ENCODE measurements at regions not wholly inside any gene's neighbourhood (a gene's known extent, or its start where the extent isn't known, plus 50 kb on each side); places are given as distances from the start of the nearest gene placed in this dataset.

- no peak for TF ChIP-seq MAX (IDR thresholded peaks at IDR 0.05)
- TF ChIP-seq USF1 (IDR thresholded peaks at IDR 0.05), result no peak
- no peak for TF ChIP-seq EGR1 (IDR thresholded peaks at IDR 0.05)
- TF ChIP-seq TCF12 (IDR thresholded peaks at IDR 0.05; ENCODE audit: low read depth), result no peak
- no peak for TF ChIP-seq CEBPB (IDR thresholded peaks at IDR 0.05)
- TF ChIP-seq FOXM1 (IDR thresholded peaks at IDR 0.05; ENCODE audit: borderline replicate concordance, low read depth), result no peak
- TF ChIP-seq TEAD4 (IDR thresholded peaks at IDR 0.05), result no peak
- no peak for TF ChIP-seq NFIC (IDR thresholded peaks at IDR 0.05)
- no peak for TF ChIP-seq ZBTB7A (IDR thresholded peaks at IDR 0.05; ENCODE audit: low read depth)
- TF ChIP-seq RAD21 (IDR thresholded peaks at IDR 0.05; ENCODE audit: low read depth), result no peak
- TF ChIP-seq REST (IDR thresholded peaks at IDR 0.05; ENCODE audit: low read depth), result no peak
- no peak for TF ChIP-seq EP300 (IDR thresholded peaks at IDR 0.05; ENCODE audit: borderline replicate concordance)
- TF ChIP-seq YY1 (IDR thresholded peaks at IDR 0.05; ENCODE audit: low read depth), result no peak
- no peak for TF ChIP-seq CREB1 (IDR thresholded peaks at IDR 0.05; ENCODE audit: low read depth)
- TF ChIP-seq TAF1 (IDR thresholded peaks at IDR 0.05; ENCODE audit: low read depth), result no peak
These were observed 244.5 kb downstream of the EFNB2 start for GRCh38 chr13:106291006-106291405.

- TF ChIP-seq EP300 (IDR thresholded peaks at IDR 0.05; ENCODE audit: borderline replicate concordance), result no peak
- TF ChIP-seq RAD21 (IDR thresholded peaks at IDR 0.05; ENCODE audit: low read depth), result no peak
- TF ChIP-seq TCF12 (IDR thresholded peaks at IDR 0.05; ENCODE audit: low read depth), result no peak
- no peak for TF ChIP-seq REST (IDR thresholded peaks at IDR 0.05; ENCODE audit: low read depth)
- TF ChIP-seq ZBTB7A (IDR thresholded peaks at IDR 0.05; ENCODE audit: low read depth), result no peak
- no peak for TF ChIP-seq EGR1 (IDR thresholded peaks at IDR 0.05)
- TF ChIP-seq TEAD4 (IDR thresholded peaks at IDR 0.05), result no peak
- no peak for TF ChIP-seq CEBPB (IDR thresholded peaks at IDR 0.05)
- no peak for TF ChIP-seq YY1 (IDR thresholded peaks at IDR 0.05; ENCODE audit: low read depth)
These were observed 248.1 kb downstream of the EFNB2 start for GRCh38 chr13:106287351-106287750.

- TF ChIP-seq CEBPB (IDR thresholded peaks at IDR 0.05), result no peak
- TF ChIP-seq REST (IDR thresholded peaks at IDR 0.05; ENCODE audit: low read depth), result no peak
- no peak for TF ChIP-seq TCF12 (IDR thresholded peaks at IDR 0.05; ENCODE audit: low read depth)
- no peak for TF ChIP-seq EP300 (IDR thresholded peaks at IDR 0.05; ENCODE audit: borderline replicate concordance)
These were observed 248.7 kb downstream of the EFNB2 start for GRCh38 chr13:106286811-106287210.

GRCh38 chr13:106284358-106284757 lies 251.1 kb downstream of the EFNB2 start:
- TF ChIP-seq CREB1 (IDR thresholded peaks at IDR 0.05; ENCODE audit: low read depth) (no peak), TAF1 (IDR thresholded peaks at IDR 0.05; ENCODE audit: low read depth) (no peak), EP300 (IDR thresholded peaks at IDR 0.05; ENCODE audit: borderline replicate concordance) (no peak), TEAD4 (IDR thresholded peaks at IDR 0.05) (no peak)

- no peak for TF ChIP-seq EGR1 (IDR thresholded peaks at IDR 0.05)
- no peak for TF ChIP-seq TCF12 (IDR thresholded peaks at IDR 0.05; ENCODE audit: low read depth)
- TF ChIP-seq REST (IDR thresholded peaks at IDR 0.05; ENCODE audit: low read depth), result no peak
These were observed 254.0 kb downstream of the EFNB2 start for GRCh38 chr13:106281426-106281825.
